Erythroblast (primary cell): ENCODE measurements at regions not wholly inside any gene's neighbourhood (a gene's known extent, or its start where the extent isn't known, plus 50 kb on each side); places are given as distances from the start of the nearest gene placed in this dataset.

Experiments
- GATA1 ChIP-seq: IDR thresholded peaks from 2 replicates; pipeline ENCODE4 v1.6.1; 2011; ENCODE audit warnings: low read depth, mild to moderate bottlenecking, control low read depth, low read length, moderate library complexity
- POLR2A ChIP-seq: IDR thresholded peaks from 2 replicates; pipeline ENCODE4 v1.6.1; 2011; ENCODE audit warnings: mild to moderate bottlenecking, low read length

DNA sequence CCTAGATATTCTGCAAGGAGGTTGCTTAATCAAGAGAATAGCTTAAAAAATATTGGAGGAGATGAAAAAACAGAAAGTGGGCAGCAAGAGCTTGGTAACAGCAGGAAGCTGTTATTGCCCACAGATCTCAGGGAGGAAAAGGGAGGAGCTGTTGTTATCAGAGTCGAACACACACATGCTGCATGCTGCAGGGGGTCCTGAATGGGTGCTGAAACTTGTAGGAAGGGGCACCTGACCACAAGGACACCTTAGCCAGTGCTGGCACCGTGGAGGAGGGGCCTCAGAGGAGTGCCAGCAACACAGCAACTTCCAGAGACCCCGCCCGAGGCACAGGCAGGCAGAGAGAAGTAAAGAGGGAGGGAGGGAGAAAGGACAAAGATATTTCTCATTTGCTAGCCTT, 332.9 kb downstream of the SOCS6 start:
- peak; percentile 31 for TF ChIP-seq POLR2A
- no peak for TF ChIP-seq GATA1
